ENCODE measurements at regions not wholly inside any gene's neighbourhood (a gene's known extent, or its start where the extent isn't known, plus 50 kb on each side); places are given as distances from the start of the nearest gene placed in this dataset.

DNA sequence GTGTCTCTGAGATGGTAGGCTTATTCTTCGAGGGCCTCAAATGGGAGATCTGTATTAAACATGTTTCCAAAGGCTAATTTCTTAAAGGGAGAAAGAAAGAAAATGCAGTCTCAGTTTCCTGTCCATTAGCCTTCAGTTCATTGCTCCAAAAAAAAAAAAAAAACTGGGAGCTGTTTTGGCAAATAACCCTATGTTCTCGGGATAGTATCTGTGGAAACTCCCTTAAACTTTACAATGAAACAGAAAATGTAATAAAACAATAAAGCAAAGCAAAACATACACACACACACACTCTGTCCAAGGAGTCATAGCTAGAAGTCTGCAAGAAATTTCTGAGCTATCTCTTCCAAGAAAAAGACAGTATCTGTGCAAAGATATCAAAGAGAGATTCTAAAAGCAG lies 172.5 kb upstream of the CELF2 start:
- Mint-ChIP-seq H3K27me3 (ENCODE audit: low read depth in 2 of 2) (peaks cover 11 to 54% of the 10 kb centered on the region in 2 donors), H3K9me3 (no peaks in the 10 kb centered on the region), H3K27ac (no peak overlapping the region), H3K4me1 (no peaks in the 10 kb centered on the region), H3K4me3 (no peak overlapping the region), H3K36me3 (peaks cover 13% of the 10 kb centered on the region)
- Histone ChIP-seq H3K27ac (ENCODE audit: low read length) (no peak overlapping the region), H3K4me1 (ENCODE audit: control insufficient read depth, insufficient read depth, low read length) (no peaks in the 10 kb centered on the region), H3K36me3 (ENCODE audit: control insufficient read depth, insufficient read depth, low read length) (no peaks in the 10 kb centered on the region), H3K27me3 (ENCODE audit: control insufficient read depth, insufficient read depth, low read length) (no peaks in the 10 kb centered on the region), H3K9me3 (ENCODE audit: control insufficient read depth, insufficient read depth, low read length) (no peaks in the 10 kb centered on the region), H3K4me3 (ENCODE audit: low read length) (no peak overlapping the region)
- TF ChIP-seq, protein P1, sequence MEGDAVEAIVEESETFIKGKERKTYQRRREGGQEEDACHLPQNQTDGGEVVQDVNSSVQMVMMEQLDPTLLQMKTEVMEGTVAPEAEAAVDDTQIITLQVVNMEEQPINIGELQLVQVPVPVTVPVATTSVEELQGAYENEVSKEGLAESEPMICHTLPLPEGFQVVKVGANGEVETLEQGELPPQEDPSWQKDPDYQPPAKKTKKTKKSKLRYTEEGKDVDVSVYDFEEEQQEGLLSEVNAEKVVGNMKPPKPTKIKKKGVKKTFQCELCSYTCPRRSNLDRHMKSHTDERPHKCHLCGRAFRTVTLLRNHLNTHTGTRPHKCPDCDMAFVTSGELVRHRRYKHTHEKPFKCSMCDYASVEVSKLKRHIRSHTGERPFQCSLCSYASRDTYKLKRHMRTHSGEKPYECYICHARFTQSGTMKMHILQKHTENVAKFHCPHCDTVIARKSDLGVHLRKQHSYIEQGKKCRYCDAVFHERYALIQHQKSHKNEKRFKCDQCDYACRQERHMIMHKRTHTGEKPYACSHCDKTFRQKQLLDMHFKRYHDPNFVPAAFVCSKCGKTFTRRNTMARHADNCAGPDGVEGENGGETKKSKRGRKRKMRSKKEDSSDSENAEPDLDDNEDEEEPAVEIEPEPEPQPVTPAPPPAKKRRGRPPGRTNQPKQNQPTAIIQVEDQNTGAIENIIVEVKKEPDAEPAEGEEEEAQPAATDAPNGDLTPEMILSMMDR (IDR thresholded peaks at IDR 0.05), result no peak
- DNase-seq (no peak), ATAC-seq (no peak)
- 56% methylated on average over 2 of the region's 2 CpGs for WGBS (ENCODE audit: insufficient coverage)
- intact Hi-C loops (cut with micrococcal nuclease), result no loop called here

DNA sequence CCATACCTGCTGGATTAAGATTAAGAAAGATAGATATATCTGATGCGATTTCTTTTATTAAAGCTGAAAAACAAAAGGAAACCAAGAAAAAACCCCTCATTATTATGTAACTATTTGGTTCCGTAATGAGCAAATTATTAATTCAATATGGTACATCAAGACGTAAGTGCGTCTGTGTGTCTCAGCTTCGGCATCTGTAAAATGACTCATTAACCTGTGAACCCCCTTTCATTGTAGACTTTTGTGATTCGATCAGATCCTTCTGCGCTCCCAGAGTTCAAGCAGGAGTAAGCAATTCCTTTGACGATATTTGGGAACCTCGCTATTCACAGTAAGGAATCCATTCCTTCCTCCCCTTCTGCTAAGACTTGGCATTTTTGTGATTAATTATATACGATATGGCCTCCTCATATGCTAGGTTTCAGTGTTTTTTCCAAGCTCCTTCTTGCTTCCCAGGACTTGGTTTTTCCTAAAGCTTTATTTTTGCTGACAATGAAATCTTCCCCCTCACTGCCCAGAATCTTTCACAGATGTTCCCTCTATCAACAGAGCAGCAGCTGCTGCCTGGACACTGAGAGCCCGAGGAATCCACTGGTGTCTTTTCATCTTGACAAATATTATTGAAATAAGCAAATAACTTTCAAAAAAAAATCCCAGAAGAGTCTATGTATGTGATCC lies 171.7 kb upstream of the CELF2 start:
- no peak overlapping the region for H3K27ac Mint-ChIP-seq
- no peak overlapping the region for H3K4me3 Mint-ChIP-seq
- WGBS (ENCODE audit: insufficient coverage), result 95% methylated on average over 7 of the region's 11 CpGs
- Histone ChIP-seq H3K27ac (ENCODE audit: low read length) (no peak overlapping the region), H3K9me3 (ENCODE audit: control insufficient read depth, insufficient read depth, low read length) (no peaks in the 10 kb centered on the region), H3K4me3 (ENCODE audit: low read length) (no peak overlapping the region), H3K4me1 (ENCODE audit: control insufficient read depth, insufficient read depth, low read length) (no peaks in the 10 kb centered on the region), H3K36me3 (ENCODE audit: control insufficient read depth, insufficient read depth, low read length) (no peaks in the 10 kb centered on the region), H3K27me3 (ENCODE audit: control insufficient read depth, insufficient read depth, low read length) (no peaks in the 10 kb centered on the region)
- peaks cover 12 to 54% of the 10 kb centered on the region in 2 donors for H3K27me3 Mint-ChIP-seq (ENCODE audit: low read depth in 2 of 2)
- H3K9me3 Mint-ChIP-seq, result no peaks in the 10 kb centered on the region
- peaks cover 12% of the 10 kb centered on the region for H3K36me3 Mint-ChIP-seq
- intact Hi-C loops (cut with micrococcal nuclease), result no loop called here
- TF ChIP-seq, protein P1 (IDR thresholded peaks at IDR 0.05), result no peak
- DNase-seq, result no peak
- H3K4me1 Mint-ChIP-seq, result no peaks in the 10 kb centered on the region
- ATAC-seq, result no peak

DNA sequence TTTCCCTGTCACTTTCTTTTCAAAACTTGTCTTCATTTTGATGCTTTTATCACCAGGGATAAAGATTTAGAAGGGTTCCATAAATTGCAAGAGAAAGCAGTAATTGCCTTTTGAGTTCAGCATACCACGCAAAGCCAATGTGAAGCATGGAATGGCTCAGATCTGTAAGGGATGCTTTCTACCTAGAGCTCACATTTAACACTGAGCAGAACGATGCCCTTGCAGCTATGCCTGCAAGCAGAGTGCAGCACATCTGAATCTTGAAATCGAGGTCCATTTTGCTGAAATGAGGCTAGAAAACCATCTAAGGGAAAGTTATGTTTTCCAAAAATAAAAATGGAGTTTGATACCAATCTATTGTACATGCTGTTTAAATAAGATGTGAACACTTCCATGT lies 171.2 kb upstream of the CELF2 start:
- H3K27ac Mint-ChIP-seq, result no peak overlapping the region
- Histone ChIP-seq H3K4me1 (ENCODE audit: control insufficient read depth, insufficient read depth, low read length) (no peaks in the 10 kb centered on the region), H3K36me3 (ENCODE audit: control insufficient read depth, insufficient read depth, low read length) (no peaks in the 10 kb centered on the region), H3K27me3 (ENCODE audit: control insufficient read depth, insufficient read depth, low read length) (no peaks in the 10 kb centered on the region), H3K9me3 (ENCODE audit: control insufficient read depth, insufficient read depth, low read length) (no peaks in the 10 kb centered on the region), H3K27ac (ENCODE audit: low read length) (no peak overlapping the region), H3K4me3 (ENCODE audit: low read length) (no peak overlapping the region)
- H3K27me3 Mint-ChIP-seq (ENCODE audit: low read depth in 2 of 2), result peaks cover 12 to 53% of the 10 kb centered on the region in 2 donors
- intact Hi-C loops (cut with micrococcal nuclease), result no loop called here
- WGBS (ENCODE audit: insufficient coverage), result 80% methylated on average over 3 of the region's 3 CpGs
- TF ChIP-seq, protein P1 (IDR thresholded peaks at IDR 0.05), result no peak
- H3K36me3 Mint-ChIP-seq, result peaks cover 10% of the 10 kb centered on the region
- no peaks in the 10 kb centered on the region for H3K4me1 Mint-ChIP-seq
- no peak for ATAC-seq
- H3K4me3 Mint-ChIP-seq, result no peak overlapping the region
- no peaks in the 10 kb centered on the region for H3K9me3 Mint-ChIP-seq
- DNase-seq, result no peak

DNA sequence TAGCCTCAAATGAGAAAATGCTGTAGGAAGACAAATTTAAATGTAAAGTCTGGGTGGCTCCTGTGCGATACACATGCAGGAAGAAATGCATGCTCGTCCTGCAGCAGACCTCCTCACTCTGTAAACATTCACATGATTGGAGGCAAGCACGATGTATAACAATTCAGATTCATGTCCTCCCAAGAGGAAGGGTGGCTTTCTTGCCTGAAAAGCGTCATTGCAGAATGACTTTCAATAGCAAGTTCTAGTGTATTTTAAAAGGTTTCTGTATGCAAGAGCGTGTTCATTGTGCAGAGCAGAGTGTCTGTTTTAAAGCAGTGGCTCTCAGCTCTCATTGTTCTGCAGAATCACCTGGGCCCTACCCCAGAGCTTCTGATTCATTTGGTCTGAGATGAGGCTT lies 170.3 kb upstream of the CELF2 start:
- Histone ChIP-seq H3K9me3 (ENCODE audit: control insufficient read depth, insufficient read depth, low read length) (no peaks in the 10 kb centered on the region), H3K27ac (ENCODE audit: low read length) (no peak overlapping the region), H3K36me3 (ENCODE audit: control insufficient read depth, insufficient read depth, low read length) (no peaks in the 10 kb centered on the region), H3K27me3 (ENCODE audit: control insufficient read depth, insufficient read depth, low read length) (no peaks in the 10 kb centered on the region), H3K4me1 (ENCODE audit: control insufficient read depth, insufficient read depth, low read length) (no peaks in the 10 kb centered on the region), H3K4me3 (ENCODE audit: low read length) (no peak overlapping the region)
- no peaks in the 10 kb centered on the region for H3K4me1 Mint-ChIP-seq
- TF ChIP-seq, protein P1 (IDR thresholded peaks at IDR 0.05), result no peak
- intact Hi-C loops (cut with micrococcal nuclease), result no loop called here
- ATAC-seq (no peak), DNase-seq (no peak)
- H3K4me3 Mint-ChIP-seq, result no peak overlapping the region
- H3K27me3 Mint-ChIP-seq (ENCODE audit: low read depth in 2 of 2), result peaks cover 12 to 49% of the 10 kb centered on the region in 2 donors
- H3K27ac Mint-ChIP-seq, result no peak overlapping the region
- H3K9me3 Mint-ChIP-seq, result no peaks in the 10 kb centered on the region
- H3K36me3 Mint-ChIP-seq, result peaks cover 7% of the 10 kb centered on the region
- 79% methylated on average over 5 of the region's 5 CpGs for WGBS (ENCODE audit: insufficient coverage)
